ENCODE measurements at regions not wholly inside any gene's neighbourhood (a gene's known extent, or its start where the extent isn't known, plus 50 kb on each side); places are given as distances from the start of the nearest gene placed in this dataset.

DNA sequence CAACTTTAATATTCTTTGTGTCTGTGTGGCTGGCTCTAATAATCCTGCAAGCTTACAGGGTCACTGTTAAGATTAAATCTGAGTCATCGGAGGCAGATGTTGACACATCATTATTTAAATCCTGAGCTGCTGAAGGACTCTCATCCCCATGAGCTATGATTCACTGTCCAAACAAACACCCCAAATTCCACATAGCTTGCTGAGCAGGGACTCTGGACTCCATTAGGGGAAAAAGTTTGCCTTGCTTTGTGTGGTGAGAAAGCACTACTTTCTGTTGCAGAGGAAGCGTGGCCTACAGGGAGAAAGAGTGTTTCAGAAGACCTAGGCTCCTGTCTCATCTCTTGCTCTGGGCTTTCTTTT lies 213.7 kb downstream of the PDCD6IP start:
- Mint-ChIP-seq H3K36me3 (ENCODE audit: low read depth) (no peaks in the 10 kb centered on the region), H3K27ac (ENCODE audit: unreplicated experiment) (peak overlapping the region; percentile 82), H3K9me3 (ENCODE audit: low read depth) (peaks cover 4% of the 10 kb centered on the region), H3K27me3 (ENCODE audit: low read depth) (no peaks in the 10 kb centered on the region), H3K4me3 (ENCODE audit: unreplicated experiment) (no peak overlapping the region), H3K4me1 (ENCODE audit: low read depth) (peaks cover 46% of the 10 kb centered on the region)
- DNase-seq (ENCODE audit: low spot score) = no peak
- TF ChIP-seq, protein P1, sequence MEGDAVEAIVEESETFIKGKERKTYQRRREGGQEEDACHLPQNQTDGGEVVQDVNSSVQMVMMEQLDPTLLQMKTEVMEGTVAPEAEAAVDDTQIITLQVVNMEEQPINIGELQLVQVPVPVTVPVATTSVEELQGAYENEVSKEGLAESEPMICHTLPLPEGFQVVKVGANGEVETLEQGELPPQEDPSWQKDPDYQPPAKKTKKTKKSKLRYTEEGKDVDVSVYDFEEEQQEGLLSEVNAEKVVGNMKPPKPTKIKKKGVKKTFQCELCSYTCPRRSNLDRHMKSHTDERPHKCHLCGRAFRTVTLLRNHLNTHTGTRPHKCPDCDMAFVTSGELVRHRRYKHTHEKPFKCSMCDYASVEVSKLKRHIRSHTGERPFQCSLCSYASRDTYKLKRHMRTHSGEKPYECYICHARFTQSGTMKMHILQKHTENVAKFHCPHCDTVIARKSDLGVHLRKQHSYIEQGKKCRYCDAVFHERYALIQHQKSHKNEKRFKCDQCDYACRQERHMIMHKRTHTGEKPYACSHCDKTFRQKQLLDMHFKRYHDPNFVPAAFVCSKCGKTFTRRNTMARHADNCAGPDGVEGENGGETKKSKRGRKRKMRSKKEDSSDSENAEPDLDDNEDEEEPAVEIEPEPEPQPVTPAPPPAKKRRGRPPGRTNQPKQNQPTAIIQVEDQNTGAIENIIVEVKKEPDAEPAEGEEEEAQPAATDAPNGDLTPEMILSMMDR (IDR thresholded peaks at IDR 0.05) = no peak

DNA sequence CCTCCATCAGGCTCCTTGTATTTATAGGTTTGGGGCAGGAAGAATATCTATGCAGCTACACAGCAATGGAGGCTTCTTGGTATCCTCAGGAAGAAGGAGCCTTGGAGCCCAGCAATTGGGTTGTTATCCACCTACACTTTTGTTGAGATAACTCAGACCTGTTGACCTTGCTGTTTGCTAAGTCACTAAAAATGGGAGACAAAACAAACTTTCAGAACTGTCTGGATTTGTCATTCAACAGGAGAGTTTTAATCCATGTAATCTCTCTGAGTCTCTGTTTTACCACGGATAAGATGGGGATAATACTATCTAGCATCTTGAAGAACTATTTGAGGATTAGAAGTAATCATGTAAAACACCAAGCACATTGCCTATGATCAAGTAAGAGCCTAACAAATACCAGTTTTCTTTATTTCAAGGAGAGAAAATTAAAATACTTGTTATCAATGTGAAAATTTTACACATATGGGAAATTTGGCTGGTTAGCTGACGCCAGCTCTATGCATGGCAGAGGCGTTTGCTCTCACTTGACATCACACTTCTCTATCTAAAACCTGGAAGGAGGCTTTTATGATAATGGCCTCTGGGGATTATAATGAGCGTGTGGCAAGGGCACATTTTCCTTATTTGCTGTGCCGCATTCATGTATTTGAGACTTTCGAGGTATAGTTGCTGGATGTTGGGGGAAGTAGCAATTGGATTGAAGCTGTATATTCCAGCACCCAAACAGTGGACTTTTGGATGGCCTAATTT lies 215.6 kb downstream of the PDCD6IP start:
- Mint-ChIP-seq H3K27ac (ENCODE audit: unreplicated experiment) (no peak overlapping the region), H3K36me3 (ENCODE audit: low read depth) (peaks cover 1% of the 10 kb centered on the region), H3K4me1 (ENCODE audit: low read depth) (peaks cover 31% of the 10 kb centered on the region), H3K9me3 (ENCODE audit: low read depth) (peaks cover 4% of the 10 kb centered on the region), H3K27me3 (ENCODE audit: low read depth) (no peaks in the 10 kb centered on the region), H3K4me3 (ENCODE audit: unreplicated experiment) (no peak overlapping the region)
- TF ChIP-seq, protein P1 (IDR thresholded peaks at IDR 0.05) = no peak
- no peak for DNase-seq (ENCODE audit: low spot score)

DNA sequence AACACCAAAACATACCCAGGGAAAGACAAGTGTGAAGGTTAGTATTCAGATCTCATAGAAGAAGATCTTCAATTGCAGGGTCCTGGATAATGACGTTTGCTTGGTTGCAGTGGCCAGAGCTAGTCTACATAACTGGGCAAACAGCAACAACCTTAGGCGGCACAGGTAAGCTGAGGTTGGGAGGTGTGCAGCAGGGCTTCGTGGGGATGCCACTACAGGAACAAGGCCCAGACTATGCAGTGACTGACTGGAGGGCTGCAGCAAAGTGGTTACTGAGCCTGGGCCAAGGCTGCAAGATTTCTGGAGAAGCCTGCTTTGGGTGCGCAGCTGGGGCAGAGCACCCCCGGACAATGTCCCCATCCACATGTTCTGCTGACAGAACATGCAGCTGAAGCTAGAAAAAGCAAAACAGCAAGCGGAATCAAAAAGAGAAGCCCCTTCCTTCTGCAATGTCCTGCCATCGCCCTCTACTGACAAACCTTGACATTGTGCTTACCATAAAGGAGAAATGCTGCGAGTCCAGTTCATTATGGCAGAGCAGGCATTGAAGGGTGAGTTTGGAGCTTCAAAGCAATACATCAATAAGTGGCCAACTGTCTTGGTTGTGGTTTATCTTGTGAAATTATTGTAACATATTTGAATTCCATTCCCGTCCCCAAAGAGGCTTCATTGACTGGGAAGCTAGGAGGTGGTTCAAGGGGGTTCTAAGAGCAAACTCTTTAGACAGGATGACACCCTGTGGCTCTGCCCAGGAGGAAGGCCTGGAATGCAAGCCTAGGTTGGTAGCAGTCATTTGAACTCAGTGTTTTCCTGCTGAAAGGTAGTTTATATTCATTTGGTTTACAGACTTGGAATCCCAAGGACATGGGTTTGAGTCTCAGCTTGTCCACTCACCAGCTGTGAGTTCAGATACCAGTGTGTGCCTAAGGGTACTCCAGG lies 217.0 kb downstream of the PDCD6IP start:
- Mint-ChIP-seq H3K4me1 (ENCODE audit: low read depth) (peaks cover 26% of the 10 kb centered on the region), H3K27ac (ENCODE audit: unreplicated experiment) (no peak overlapping the region), H3K9me3 (ENCODE audit: low read depth) (no peaks in the 10 kb centered on the region), H3K36me3 (ENCODE audit: low read depth) (peaks cover 3% of the 10 kb centered on the region), H3K27me3 (ENCODE audit: low read depth) (no peaks in the 10 kb centered on the region), H3K4me3 (ENCODE audit: unreplicated experiment) (no peak overlapping the region)
- TF ChIP-seq, protein P1 (IDR thresholded peaks at IDR 0.05) = peak; percentile 48
- DNase-seq (ENCODE audit: low spot score) = no peak

DNA sequence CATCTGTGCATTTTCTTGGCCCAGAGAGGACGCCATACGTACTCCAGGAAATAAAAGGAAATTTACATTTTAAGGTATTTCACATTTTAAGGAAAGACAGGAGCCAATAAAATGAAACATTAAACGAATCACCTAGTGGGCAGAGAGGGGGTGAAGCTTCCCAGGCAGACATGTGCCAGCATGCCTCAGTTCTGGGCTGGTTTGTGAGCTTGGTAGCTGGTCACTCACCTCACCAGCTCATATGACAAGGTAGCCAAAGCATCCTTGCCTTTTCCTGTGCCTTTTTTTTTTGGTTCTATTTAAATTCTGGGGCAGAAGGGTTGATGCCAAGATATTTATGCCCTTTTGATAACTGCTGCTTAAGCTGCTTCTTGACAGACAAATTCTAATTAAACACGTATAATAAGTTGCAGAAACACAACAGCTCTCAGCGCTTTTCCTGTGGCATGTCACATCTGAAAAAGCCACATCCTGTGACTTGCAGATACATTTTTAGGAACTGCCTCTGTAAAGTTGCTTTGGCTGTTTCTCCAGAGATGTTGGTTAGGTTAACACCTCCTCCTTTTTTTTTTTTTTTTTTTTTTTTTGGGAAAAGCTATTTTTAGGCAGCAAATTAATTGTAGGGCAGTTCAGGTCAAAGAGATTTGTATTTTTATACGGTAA lies 218.6 kb downstream of the PDCD6IP start:
- Mint-ChIP-seq H3K36me3 (ENCODE audit: low read depth) (peaks cover 3% of the 10 kb centered on the region), H3K27me3 (ENCODE audit: low read depth) (no peaks in the 10 kb centered on the region), H3K4me1 (ENCODE audit: low read depth) (peaks cover 12% of the 10 kb centered on the region), H3K9me3 (ENCODE audit: low read depth) (no peaks in the 10 kb centered on the region), H3K4me3 (ENCODE audit: unreplicated experiment) (no peak overlapping the region), H3K27ac (ENCODE audit: unreplicated experiment) (no peak overlapping the region)
- no peak for DNase-seq (ENCODE audit: low spot score)
- TF ChIP-seq, protein P1 (IDR thresholded peaks at IDR 0.05) = no peak

DNA sequence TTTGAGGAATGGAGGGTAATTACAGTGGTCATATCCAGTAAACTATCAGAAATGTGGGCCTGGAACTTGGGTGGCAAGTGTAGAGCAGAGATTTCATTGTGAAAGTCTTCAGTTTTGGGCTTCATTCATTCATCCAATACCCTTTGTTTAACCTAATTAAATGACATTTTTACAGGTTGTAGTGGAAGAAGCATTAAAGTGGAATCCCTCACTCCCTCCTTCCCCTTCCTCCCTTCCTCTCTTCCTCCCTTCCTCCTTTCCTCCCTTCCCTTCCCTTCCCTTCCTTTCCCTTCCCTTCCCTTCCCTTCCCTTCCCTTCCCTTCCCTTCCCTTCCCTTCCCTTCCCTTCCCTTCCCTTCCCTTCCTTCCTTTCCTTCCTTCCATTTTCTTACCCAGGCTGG lies 219.3 kb downstream of the PDCD6IP start:
- Mint-ChIP-seq H3K27ac (ENCODE audit: unreplicated experiment) (no peak overlapping the region), H3K4me3 (ENCODE audit: unreplicated experiment) (no peak overlapping the region), H3K27me3 (ENCODE audit: low read depth) (no peaks in the 10 kb centered on the region), H3K36me3 (ENCODE audit: low read depth) (peaks cover 3% of the 10 kb centered on the region), H3K9me3 (ENCODE audit: low read depth) (no peaks in the 10 kb centered on the region), H3K4me1 (ENCODE audit: low read depth) (peaks cover 5% of the 10 kb centered on the region)
- TF ChIP-seq, protein P1 (IDR thresholded peaks at IDR 0.05) = no peak
- no peak for DNase-seq (ENCODE audit: low spot score)
